ENCODE measurements at regions not wholly inside any gene's neighbourhood (a gene's known extent, or its start where the extent isn't known, plus 50 kb on each side); places are given as distances from the start of the nearest gene placed in this dataset.

DNA sequence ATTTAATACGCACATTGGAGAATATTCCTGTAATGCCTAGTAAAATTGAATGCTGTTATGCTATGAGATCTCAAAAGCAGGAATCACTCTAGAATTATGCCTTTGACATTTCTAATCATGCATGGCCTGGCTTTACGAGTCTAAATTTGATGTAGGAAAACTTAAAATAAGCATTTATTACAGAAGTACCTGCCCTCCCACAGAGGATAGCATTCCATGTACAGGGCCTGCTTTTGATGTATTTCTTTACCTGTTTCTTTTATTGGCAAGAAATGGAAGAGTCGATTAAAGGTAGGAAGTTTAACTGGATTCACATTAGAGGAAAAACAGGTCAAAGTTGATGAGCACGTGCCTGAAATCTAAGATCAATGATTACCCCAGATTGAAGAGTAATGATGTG is 219.5 kb downstream of the PCDH7 start:
- DNase-seq (ENCODE audit: low read depth), result no peak

DNA sequence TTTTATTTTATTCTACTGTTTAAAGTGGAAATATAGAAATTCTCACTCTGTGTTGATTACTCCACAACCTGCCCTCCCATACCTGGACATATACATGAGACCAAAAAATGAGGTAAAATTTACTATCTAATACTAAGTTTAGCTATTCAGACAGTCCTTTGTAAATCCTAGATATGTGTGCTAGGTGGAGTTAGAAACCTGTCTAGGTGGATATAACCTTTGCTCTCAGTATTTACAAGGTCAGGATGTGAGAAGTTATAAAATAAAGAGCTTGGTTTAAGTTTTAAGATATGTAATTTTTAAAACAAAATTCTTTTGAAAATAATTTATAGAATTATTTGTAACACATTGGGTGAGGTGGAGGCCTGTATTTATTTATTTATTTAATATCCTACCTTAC is 221.5 kb downstream of the PCDH7 start:
- no peak for DNase-seq (ENCODE audit: low read depth)

DNA sequence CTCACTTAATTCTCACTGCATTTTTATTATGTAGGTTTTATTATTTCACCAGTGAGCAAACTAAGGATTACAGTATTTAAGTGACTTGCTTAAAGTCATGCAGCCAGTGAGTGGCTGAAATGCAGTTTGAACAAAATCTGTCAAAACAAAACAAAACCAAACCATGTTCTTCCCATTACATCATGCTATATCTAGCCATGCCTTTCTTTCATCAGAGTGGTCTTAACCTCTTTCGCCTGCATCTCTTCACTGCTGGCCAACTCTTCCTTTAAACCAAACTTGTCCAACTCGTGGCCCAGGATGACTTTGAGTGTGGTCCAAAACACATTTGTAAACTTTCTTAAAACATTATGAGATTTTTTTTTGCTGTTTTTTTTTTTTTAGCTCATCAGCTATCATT is 223.2 kb downstream of the PCDH7 start:
- no peak for DNase-seq (ENCODE audit: low read depth)

DNA sequence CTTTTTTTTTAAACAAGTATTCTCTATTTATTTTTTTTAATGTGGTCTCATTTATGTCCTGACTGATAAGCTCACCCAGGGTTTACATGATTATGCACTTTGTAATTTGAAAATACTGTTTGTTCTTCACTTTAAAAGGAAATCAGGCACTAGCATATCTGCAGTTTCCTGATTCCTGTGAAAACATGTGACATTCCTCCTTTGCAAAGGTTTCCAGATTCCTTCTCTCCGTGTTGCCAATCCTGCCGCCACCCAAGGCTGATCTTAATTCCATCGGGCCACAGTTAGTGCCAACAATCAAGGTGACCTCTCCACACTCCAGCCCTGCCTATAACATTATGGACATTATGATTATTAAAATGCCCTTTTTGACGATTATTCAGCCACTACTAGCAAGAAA is 225.4 kb downstream of the PCDH7 start:
- no peak for DNase-seq (ENCODE audit: low read depth)

DNA sequence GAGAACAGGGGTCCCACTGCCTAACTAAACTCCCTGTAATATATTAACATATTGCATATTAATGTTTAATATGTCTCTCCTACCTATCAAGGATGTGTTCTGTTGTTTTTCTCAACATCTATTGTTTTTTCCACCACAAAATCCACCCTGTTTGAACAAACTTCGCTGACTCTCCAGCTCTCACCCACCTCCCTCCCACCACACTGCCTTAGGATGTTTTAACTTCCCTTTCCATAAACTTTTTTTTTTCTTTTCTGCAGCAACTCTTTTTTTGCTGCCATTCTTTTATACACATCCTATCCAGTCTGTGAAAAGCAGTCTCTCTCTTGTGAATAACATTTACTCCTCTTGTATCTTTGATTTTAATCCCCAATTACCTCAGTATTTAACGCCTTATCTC is 226.1 kb downstream of the PCDH7 start:
- DNase-seq (ENCODE audit: low read depth), result no peak

DNA sequence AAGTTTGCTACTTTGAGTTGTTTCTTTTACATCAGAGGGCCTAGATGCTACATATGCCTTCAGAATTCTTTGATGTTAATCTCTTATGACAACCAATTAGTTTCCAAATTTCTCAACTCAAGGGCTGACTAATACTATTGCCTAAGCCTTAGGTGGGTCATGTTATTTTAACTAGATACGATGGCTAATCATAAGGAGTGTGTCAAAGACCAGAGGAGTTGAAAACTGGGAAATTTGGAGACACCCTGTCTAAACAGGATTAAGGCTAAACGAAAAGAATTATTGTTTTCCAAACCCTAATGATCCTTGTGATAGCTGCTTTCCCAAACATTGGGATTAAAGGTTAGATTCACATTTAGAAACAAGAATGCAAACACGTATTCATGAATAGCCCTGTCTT is 228.5 kb downstream of the PCDH7 start:
- DNase-seq (ENCODE audit: low read depth), result peak; percentile 18

DNA sequence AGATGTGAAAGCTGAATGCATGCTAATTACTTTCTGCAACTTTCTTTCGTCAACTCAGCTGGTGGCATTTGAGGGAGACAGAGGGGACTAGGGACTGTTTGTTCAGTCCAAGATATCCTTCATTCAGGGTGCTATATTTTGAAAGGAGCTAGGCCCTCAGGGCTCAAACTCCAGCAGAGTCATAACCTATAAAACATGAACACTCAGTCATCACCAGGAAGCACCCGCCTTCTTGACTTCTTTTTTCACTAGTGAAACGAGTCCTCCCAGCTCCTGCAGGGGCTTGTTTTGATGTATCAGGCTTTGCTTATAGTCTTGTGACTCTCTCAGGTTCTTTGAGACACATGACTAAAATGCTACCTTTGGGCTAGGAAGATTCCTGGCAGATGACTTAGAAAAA is 230.6 kb downstream of the PCDH7 start:
- no peak for DNase-seq (ENCODE audit: low read depth)

DNA sequence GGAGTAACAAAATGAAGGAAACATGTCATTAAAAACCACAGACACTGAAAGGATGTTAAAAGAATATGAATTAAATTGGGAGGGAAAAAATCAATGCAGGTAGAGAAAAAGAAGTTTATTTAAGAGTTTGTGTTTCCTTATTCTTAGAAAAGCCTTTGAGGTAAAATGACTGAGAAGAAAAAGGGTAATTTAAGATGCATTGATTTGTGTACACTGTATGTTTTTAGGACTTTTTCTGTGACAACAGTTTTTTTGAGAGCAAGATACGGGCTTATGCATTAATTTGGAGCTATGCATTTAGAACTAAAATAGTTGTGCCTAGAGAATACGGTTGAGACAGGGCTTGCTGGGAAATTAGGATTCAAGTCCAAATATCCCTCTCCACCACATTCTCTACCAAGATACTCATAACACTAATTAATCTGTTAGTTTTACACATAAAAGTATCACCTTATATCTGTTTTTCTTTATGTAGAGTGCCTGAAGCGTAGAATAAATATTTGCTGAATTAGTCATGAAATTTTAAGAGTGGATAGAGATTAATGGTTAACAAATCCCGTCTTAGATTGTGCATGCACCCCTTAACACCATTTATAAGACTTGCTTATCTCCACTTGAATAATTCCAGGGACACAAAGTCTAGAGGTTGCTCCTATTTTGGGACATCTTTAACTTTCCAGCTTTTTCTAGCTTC is 232.5 kb downstream of the PCDH7 start:
- no peak for DNase-seq (ENCODE audit: low read depth)

DNA sequence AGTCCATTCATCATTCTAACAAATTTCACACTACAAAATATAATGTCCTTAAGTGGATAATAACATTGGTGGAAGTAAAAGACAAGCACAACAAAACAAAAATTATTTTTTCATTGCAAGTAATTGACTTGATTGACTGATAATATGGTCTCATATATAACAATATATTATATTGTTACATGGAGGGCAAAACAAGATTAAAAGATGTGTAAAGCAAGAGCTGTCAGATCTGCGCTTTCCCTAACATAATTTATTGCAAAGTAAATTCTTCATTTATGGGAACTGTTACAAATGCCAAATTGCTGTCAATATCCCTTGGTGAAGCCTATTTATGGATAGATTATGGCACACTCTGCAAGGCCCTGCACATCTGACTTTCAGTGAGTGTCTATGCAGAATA is 233.6 kb downstream of the PCDH7 start:
- DNase-seq (ENCODE audit: low read depth), result no peak

DNA sequence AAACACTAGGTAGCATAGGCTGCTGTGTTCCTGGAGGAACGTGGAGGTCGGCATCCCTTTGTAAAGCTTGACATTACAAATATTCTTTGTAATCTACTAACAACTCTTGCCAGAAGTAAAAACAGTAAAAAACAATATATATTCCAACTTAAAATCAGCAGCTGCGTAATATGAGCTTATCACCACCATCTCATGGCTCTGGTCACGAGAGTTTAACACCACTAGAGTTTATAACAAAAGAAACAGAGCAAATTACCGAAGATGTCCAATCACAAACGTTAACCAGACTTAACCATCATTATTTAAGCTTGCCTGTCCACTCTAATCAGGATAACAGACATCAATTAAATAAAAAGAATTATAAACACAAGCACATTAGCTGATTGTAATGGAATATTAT is 236.7 kb downstream of the PCDH7 start:
- DNase-seq (ENCODE audit: low read depth), result no peak

DNA sequence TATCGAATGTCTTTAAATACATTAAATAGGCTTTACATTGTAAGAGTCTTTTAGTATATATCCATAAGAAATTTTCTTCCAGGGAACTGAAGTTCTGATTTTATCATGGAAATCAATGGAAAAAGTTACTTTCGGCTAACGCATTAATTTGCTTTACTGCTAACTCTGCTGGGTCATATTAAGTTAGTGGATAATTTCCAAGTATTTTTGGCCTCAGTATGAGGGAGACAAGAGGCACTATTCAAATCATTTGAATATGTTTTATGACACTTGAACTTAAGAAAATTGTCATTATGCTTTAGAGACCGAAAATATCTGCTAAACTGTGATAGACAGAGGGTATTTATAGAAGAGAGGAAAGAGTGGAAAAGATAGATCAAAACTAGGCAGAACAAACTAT is 237.5 kb downstream of the PCDH7 start:
- no peak for DNase-seq (ENCODE audit: low read depth)

DNA sequence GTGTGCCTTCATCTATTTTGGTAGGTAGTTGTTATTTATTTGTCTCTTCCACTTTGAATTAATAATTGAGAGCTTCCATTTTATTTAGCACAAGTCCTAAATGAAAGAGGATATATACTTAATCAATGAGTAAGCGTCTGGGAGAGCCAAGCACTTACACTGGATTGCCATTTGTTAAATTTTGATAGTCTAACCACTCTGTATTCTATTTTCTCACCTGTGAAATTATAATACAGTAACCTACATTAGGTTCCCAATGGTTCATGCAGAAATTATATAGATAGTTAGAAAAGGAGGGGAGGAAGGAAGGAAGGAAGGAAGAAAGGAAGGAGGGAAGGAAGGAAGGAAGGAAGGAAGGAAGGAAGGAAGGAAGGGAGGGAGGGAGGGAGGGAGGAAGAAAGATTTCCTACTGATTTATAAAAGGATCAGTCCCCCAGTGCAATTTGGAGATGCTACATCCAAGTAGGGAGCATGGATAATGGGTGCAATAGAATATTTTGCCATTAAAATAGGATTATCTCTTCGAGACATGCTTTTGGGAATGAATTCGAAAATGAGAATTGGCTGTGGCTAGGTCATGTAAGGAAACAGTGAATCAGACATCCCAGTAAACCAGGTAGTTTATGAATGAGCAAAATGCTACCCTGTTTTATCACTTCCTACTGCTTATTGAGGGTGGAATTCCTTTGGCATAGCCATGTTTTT is 239.8 kb downstream of the PCDH7 start:
- no peak for DNase-seq (ENCODE audit: low read depth)

DNA sequence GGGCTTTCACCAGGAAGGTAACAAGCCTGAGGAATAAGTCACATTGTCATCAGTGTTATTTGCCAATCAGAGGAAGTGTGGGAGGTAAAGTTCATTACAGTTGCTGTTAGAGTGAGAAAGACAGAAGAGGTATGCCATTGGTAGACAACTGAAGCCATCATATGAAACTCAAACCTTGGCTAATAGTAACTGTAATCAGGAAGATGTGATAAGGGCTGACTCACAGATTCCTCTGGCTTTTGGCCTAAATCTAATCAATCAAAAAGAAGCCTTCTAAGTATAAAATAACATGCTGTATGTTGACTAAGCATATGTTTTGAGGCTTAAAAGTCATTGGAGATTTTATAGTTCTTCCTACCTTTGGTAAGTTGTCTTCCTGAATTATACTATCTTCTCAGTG is 242.8 kb downstream of the PCDH7 start:
- DNase-seq (ENCODE audit: low read depth), result peak; percentile 22

DNA sequence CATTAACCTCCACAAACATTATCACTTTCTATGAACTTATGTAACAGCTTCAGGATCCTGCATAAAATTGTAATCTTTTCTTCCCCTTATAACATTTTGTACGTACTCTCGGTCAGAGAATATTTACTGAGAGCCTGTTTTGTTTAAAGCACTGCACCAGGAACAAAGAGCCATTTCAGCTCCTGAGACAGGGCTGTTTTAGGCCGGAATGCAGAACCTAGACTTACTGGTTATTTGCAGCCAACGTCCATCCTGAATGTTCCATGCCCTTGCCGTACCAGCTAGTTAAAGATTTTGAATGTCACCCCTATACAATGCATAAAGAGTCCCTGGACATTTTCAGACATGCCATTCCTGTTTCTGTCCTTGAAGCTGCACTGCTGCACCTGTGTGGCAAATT is 248.8 kb downstream of the PCDH7 start:
- no peak for DNase-seq (ENCODE audit: low read depth)

DNA sequence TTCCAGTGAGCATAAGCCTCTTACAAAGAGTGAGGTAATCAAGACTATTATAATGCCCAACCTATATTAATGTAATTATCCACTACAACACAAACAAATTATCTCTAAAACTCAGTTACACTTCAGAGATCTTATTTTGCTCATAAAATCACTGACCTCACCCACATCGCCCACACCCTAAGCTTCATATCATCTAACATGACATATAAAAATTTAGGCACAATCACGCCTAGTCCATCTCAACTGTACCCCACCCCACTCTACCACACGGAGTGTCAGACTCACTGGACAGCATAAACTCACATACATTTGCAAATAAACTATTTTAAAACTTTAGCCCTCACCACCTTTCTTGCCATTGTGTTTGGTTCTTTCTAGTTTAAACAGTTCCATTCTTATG is 252.4 kb downstream of the PCDH7 start:
- no peak for DNase-seq (ENCODE audit: low read depth)

DNA sequence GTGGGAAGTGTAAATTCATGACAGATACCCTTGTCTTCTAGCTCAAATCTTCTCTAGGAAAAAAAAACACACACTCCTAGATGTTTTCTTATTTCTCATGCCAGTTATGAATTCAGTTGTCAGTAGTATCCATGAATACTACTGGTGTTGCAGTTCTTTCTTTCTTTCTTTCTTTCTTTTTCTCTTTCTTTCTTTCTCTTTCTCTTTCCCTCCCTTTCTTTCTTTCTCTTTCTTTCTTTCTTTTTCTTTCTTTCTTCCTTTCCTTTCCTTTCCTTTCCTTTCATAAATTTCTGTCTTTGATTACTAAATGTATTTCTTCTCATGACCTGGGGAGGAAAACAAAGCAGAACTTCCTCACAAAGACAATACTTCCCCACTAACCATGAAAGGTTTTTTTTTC is 253.8 kb downstream of the PCDH7 start:
- DNase-seq (ENCODE audit: low read depth), result no peak

DNA sequence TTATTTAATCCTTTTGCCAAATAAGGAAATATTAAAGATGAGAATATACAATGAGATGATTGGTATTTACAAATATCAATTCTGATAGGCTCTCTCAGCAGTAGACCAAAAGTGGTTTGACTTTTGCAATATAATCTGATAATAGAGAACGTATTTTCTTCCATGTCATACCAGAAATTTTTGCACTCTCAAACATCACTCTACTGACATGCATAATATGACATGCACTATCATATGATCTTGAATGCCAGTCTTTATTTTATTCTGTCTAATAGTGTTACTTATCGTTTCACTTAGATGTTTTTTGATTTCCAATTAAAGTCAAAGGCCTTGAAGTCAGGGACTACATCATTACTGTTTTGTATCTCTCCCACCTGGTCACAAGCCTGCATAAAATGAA is 259.2 kb downstream of the PCDH7 start:
- DNase-seq (ENCODE audit: low read depth), result no peak

DNA sequence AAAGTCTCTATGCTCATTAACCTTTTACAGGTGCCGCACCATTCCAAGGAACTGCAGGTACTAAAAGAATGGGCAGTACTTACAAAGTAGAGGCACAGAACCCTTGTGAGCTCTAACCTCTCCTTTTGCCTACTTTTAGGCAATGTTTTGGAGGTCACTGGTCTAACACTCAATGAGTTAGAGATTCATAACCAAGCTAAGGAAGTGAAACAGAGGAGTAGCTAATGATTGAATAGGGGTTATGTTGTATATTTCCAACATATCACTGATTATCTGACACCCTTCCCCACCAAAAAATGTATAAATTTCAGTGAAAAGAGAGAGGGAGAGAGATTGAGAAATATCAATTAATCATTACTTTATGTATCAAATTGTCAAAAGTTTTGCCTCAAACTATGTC is 269.3 kb downstream of the PCDH7 start:
- no peak for DNase-seq (ENCODE audit: low read depth)

DNA sequence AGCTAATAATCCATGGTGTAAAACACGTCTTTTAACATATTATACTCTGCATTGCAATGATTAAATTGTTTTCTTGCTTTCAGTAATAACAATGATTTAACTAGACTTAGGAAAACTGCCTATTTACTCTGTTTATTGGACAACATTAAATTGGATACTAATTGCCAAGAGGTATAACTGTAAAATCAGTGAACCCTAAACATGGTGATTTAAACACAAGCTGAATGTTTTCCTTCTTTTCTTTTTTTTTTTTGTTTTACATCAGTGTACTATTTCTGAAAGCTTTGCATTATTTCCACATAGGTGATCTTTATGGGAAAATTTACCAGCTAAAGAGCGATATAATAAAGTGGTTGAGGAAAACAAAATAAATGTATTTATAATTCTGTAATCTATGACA is 276.7 kb downstream of the PCDH7 start:
- DNase-seq (ENCODE audit: low read depth), result no peak

DNA sequence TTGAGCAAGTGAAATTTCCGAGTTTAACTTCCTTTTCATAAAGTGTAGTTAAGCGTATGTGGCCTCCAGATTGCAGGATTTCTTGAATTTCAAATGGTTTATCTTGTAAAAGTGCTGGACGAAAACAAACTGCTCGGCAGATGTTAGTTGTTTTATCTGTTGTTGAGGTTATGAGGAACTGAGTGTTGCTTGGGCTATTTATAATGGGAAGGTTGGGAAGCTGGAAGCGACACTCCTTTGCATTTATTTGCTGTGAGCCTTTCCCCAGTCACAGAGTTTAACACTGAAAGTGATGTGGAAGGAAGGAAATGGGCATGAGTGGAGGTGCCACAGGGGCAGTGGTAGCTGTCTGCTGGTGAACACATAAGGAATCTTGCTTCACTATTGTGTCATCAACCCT is 284.9 kb downstream of the PCDH7 start:
- DNase-seq (ENCODE audit: low read depth), result no peak

DNA sequence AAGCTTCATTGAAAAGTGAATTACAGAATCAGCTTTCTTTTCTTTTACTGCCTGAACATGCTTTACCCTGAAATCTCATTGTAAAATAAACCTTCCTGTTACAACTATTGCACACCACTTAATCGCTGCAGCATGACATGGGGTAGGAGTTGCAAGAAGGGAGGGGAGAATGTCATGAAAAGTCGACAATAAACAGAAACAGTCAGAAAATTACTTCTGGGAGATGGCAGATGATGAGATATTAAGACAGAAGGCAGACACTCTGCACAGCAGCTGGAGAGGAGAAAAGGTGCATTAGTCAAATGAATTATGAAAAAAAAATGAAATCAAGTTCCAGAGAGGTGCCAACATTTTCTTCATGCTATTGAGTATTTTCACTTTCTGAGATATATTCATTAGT is 287.7 kb downstream of the PCDH7 start:
- no peak for DNase-seq (ENCODE audit: low read depth)

DNA sequence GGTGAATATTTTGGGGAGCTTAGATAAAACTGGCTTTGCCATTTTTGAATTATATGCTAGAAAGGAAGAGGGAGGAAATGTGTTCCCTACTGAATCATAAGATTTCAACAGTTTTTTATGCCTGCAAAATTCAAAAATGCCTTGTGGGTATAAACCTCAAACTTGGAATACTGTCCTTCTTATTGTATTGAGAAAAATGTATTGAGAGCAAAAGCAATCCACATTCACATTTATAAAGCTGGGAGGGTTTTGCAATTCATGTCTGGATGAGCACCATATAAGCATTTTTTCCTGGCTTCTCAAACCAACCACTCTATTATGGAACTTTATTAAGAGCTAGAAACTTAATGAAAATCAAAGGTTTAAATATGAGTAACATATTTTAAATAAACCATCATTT is 289.8 kb downstream of the PCDH7 start:
- DNase-seq (ENCODE audit: low read depth), result no peak

DNA sequence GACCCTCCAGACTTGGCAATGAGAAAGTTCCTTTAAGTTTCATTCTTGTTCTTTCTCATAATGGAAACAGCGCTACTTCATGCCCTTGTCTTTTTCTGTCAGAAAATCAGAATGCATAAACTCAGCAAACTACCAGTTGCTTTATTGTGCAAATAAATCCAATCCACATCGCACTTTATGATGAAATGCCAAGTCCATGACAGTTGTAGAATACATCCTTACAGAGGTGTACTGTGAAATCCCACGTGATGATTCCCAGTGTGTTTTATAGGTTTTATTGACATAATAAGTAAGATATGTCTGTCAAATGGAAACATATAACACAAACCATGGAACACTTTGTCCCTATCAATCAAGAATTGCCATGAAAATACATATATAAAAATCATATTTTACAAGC is 295.0 kb downstream of the PCDH7 start:
- DNase-seq (ENCODE audit: low read depth), result no peak

All from HS-5 (cell line).